DMS79 treated with DMSO at 0.1 percent for 48 hours (cell line): ENCODE measurements at regions not wholly inside any gene's neighbourhood (a gene's known extent, or its start where the extent isn't known, plus 50 kb on each side); places are given as distances from the start of the nearest gene placed in this dataset.
A peak's percentile ranks its signal among the peaks of the same experiment; 100 is the strongest.

Source experiments
- DNase-seq: peaks from one replicate; lab custom pipeline; 2025; lab: John Stamatoyannopoulos, UW

- no peak for DNase-seq
Observed at GRCh38 chr14:51780741-51781140, 79.7 kb upstream of the GNG2 start.

DNA sequence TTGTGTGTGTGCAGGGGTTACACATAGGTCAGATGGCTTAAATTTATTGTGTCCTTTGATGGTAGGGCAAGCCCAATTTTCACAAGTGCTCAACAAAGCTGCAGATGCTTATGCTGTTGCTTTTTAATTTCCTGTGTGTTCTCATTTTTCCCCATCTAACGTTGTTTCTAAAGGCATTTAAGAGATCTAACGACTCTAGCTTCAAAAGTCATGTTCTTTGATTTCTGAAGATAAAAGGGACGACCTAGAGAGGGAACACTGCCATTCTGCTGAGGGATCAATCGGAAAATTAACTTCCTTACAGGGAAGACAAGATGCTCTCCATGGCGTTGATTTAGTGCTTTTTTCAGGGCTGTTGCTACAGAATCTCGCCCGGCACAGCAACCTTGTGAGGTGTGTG is 79.0 kb upstream of the GNG2 start:
- DNase-seq = no peak

DNA sequence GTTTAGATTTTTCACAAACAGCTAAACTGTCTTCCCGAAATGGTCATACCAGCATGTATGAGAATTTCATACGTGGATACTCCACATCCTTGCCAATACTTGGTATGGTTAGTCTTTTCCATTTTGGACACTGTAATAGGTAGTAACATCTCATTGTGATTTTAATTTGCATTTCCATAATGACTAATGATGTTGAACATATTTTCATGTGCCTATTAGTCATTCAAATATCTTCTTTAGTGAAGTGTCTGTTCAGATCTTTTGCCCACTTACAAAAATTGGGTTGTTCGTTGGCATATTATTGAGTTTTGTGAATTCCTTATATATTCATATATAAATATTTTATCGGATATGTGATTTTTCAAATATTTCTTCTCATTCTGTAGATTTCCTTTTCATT is 78.0 kb upstream of the GNG2 start:
- no peak for DNase-seq

DNA sequence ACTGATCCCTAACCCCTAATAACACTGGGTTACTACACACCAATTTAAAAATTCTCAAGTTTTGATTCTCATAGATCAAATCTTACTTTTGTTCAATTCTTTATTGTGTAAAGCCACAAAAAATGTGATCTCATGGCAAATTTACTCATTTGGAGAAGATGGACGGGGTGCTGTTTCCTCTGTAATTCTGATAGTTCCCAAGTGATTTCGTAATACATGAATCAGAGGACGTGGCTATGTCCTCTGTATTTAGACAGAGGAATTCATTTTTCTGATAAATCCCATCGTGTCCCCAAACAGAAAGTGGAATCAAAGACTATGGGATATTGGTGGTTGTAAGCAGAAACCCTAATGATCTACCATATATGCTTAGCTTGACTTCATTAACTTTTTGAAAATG is 76.6 kb upstream of the GNG2 start:
- DNase-seq = no peak

GRCh38 chr14:51784466-51784865 is 75.9 kb upstream of the GNG2 start:
- no peak for DNase-seq

DNA sequence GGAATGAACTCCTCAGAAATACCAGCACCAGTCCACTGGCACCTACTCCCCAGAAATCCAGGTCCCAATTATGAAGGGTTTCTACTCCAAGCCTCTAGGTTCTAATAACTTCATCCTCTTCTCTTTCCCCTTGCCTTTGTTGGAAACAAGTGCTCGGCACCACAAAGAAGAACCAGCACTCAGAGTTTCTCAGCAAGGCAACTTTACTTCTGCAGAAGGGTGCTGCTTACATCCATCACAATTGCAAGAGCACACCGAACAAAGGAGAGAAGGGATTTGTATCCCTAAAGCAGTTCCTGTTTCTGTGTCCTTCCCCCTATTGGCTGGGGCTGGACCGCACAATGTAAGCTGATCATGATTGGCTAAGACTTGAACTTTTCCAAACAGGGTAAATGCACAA is 74.2 kb upstream of the GNG2 start:
- no peak for DNase-seq

DNA sequence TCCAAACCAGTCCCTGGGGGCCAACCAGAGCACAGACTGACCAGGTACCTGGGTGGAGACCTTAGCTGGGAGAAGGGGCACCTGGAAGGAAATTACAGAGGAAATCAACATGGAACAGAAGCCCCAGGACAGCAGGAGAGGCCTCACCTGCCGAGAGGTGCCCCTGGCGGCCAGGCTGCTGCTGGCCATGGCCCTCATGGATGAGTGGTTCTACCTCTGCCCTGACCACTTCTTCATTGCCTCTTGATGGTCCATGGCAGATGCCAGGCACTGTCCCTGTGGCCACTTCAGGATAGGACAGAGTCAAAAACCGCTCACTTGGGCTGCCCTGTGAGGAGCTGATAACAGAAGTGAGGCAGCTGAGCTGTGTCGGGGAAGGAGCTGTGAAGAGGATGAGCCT is 73.1 kb upstream of the GNG2 start:
- no peak for DNase-seq

GRCh38 chr14:51789114-51789513 is 71.3 kb upstream of the GNG2 start:
- DNase-seq = no peak

- DNase-seq = no peak
Observed at GRCh38 chr14:51789596-51789995, 70.8 kb upstream of the GNG2 start.

GRCh38 chr14:51792809-51793208 is 67.6 kb upstream of the GNG2 start:
- DNase-seq = peak; percentile 78

- no peak for DNase-seq
Observed at GRCh38 chr14:51805541-51805940, 54.9 kb upstream of the GNG2 start.

DNA sequence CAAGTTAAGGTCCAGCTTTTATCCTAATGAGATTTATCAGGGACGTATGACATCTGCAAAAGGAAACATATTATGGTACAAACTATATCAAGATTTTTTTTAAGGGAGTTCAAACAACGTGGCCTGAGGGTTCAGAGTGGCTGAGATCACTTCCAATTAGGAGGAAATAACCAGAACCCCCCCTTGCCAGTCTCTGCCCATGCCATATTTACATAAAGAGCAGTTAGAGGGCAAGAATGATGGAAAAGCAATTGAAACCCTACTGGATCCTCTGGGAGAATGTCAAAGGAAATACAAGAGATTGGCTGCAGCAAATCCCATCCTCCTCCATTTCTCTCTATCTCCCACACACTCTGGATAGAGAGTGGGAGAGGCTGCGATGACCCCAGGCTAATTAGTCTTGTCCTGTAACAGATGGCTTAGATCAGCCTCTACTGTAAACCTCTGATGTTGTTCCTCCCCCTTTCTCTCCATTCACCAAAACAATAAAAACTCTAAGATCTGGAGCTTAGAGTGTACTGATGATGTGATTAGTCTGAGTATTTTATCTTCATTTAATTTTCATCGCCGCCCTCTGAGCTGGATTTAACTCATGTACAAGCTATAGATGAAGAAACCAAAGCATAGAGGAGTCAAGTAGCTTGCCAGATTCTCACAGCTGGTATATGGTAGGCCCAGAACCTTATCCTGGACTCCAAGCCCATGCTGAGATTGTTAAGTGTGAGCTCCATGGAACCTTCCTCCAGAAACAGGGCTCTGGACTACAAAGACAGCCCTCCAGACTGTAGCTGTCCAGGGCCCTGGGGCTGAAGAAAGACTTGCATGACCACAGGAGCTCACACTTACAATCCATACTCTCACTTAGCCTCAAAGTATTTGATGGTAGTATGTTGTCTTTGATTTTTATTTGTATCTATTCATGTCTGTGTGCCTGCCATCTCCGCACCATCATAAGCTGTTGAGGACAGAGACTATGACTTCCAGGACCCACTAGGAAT is 54.1 kb upstream of the GNG2 start:
- no peak for DNase-seq

DNA sequence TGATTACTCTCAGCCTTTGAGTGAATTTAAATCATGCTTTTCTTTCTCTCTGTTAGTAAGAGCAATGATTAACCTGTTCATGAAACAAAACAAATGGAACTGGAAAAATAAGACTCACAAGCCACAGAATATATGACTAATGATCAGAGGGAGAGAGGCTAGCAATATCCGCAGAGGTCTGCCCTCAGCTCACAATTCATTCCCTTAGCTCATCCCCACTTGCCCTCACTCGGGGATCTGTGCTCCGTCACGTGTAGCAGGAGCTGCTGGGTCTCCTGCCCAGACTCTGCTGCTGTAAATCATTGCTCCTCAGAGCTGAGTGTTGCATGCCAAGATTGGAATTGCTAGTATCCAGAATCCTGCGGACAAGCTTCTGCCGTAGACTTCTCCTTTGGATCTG is 53.1 kb upstream of the GNG2 start:
- DNase-seq = no peak
